GM18858 (cell line): ENCODE measurements at regions not wholly inside any gene's neighbourhood (a gene's known extent, or its start where the extent isn't known, plus 50 kb on each side); places are given as distances from the start of the nearest gene placed in this dataset.

Experiments used
- ATAC-seq: cut with Tn5 transposase; IDR thresholded peaks from one replicate; pipeline ENCODE4 v1.9.1; 2021; ENCODE audit not compliant: unreplicated experiment

DNA sequence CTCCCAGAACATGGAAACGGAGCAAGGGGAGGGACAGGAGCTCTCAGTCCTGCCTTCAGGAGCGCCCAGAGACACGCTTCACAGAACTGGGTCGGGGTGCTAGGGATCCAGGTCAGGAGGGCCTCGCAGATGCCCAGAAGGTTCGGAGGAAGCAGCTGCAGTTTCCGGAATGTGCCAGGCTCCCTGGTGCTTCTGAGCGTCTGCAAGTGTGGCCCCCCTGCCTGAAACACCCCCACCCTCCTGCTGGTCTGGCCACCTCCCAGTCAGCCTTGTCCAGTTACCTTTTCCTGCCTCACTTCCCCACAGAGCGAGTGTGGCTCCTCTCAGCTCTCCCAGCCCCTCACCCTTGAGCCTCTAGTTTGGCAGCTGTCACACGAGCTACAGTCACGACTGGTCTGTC lies 88.3 kb upstream of the TAF1B start:
- no peak for ATAC-seq

DNA sequence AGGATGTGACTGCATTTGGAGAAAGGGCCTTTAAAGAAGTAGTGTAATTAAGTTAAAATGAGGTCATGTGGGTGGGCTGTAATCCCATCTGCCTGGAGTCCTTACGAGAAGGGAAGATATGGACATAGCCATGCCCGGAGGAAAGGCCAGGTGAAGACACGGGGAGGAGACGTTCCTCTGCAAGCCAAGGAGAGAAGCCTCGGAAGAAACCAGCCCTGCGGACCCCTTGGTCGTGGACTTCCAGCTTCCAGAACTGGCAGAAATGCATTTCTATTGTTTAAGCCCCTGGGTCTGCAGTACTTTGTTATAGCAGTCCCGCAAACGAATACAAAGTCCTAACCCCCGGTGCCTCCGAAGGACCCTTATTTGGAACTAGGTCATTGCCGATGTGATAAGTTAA lies 87.6 kb upstream of the TAF1B start:
- no peak for ATAC-seq

GRCh38 chr2:9756692-9757250 lies 86.5 kb upstream of the TAF1B start:
- no peak for ATAC-seq

DNA sequence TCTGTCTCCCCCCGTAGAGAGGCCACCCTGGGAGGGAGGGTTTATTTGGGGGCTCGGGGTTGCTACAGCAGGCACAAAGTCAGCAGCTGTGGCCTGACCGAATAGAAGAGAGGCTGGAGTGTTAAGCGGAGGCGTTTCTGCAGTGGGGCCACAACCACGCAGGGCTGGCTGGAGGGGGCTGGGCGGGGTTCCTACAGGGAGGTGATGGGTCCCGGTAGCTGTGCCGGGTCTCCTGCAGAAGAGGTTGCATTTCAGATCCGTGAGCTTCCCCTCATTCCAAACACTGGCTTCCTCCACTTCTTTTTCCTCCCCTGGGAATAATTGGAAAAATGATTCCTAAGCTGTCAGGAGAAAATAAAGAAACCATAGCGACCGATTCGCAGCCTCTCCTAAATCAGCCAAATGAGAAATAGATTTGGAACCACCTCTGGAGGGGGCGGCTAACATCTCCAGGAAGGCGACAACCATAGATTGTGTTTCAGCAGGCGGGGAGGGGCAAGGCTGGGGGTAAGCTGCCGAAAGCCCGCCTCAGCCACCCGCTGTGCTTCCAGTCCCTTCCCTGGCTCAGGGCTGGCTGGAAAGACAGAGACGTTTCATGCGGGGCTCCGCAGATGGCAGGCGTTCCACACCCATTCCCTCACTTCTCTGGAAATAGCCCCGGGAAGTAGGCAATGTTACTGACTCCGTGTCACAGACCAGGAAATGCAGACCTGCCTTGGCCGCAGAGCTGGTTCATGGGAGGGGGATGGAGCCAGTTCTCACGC lies 85.6 kb upstream of the TAF1B start:
- no peak for ATAC-seq

DNA sequence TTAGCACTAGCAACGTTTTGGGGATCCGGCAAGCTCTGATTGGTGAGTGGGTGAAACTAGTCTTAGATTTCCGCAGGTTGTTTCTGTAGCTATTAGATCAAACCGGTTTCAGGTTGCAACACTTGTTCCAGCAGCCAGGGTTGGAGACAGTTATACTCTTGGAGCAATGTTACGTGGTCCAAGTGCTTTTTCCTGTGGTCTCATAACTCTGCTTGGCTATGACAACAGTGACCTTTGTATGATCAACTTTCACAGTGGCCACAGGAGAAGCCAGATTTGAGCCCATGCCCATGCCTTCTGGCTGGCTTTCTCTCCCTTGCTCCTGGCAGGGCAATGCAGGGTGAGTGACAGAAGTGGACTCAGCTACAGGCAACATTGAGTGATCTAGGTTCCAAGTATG lies 84.5 kb upstream of the TAF1B start:
- no peak for ATAC-seq

DNA sequence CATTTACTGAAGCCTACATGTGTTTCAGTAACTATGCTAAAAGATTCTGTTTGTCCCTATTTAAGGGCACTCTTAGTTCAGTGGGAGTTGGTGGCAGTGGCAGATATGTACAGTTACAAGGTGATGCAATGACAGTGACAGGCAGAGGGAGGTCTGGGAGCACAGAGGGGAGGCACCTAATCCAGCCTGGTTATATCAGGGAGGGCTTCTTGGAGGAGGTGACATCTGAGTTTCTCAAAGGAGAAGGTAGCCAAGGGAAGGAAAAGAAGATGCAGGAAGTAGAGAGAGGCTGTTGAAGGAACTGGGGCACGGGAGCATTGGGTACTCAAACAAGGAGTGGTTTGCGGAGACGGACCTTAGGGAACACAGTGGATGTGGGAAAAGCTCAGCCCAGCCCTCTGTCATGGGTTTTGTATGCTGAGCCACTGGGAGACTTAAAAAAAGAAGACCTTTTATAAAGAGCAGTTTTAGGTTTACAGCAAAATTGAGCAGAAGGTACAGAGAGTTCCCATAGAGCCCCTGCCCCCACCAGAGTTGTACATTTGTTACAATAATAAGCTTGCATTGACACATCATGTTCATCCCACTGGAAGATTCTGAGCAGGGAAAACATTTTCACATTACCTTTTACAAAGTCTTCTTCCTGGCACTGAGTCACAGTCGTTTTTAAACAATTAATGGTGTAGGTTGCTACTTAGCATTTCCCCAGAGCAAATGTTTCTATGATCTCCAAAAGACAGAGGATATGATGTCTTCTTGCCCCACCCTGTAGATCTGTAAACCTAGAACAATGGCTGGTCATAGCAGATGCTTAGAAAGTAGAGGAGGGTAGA lies 83.0 kb upstream of the TAF1B start:
- ATAC-seq: no peak

DNA sequence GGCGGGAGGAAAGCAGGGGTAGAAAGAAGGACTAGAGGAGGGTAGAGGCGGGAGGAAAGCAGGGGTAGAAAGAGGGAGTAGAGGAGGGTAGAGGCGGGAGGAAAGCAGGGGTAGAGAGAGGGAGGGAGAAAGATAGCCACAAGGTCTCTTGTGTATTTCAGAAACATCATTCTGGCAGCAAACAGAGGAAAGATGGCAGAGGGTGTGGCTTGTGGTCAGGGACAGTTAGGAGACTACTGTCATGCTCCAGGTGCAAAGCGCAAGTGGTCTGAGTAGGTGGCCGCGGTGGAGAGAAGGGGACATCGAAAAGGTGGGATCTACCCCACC lies 82.4 kb upstream of the TAF1B start:
- no peak for ATAC-seq

DNA sequence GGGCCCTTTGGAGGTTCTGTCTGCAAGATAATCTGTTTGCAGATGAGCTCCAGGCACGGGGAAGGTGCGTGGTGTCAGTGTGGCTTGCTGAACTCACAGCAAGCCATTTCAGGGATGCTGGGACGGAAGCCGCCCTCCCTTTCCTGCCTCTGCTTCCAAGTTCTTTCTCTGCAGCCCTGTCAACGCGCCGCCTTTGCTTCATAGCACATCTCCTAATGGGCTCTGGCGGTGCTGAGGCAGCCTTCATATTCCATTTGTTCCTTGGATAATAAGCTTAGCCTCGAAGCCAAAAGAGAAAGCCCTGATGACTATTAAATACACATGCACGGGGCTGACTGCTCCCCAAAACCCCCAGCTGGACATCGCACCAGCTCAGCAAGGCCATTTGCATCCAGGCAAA lies 81.7 kb upstream of the TAF1B start:
- no peak for ATAC-seq

- ATAC-seq: no peak
These were observed 81.1 kb upstream of the TAF1B start for GRCh38 chr2:9762164-9762563.

- ATAC-seq: no peak
These were observed 80.3 kb upstream of the TAF1B start for GRCh38 chr2:9762941-9763340.

- no peak for ATAC-seq
These were observed 79.7 kb upstream of the TAF1B start for GRCh38 chr2:9763356-9764152.

- ATAC-seq: no peak
These were observed 79.0 kb upstream of the TAF1B start for GRCh38 chr2:9764153-9764778.

DNA sequence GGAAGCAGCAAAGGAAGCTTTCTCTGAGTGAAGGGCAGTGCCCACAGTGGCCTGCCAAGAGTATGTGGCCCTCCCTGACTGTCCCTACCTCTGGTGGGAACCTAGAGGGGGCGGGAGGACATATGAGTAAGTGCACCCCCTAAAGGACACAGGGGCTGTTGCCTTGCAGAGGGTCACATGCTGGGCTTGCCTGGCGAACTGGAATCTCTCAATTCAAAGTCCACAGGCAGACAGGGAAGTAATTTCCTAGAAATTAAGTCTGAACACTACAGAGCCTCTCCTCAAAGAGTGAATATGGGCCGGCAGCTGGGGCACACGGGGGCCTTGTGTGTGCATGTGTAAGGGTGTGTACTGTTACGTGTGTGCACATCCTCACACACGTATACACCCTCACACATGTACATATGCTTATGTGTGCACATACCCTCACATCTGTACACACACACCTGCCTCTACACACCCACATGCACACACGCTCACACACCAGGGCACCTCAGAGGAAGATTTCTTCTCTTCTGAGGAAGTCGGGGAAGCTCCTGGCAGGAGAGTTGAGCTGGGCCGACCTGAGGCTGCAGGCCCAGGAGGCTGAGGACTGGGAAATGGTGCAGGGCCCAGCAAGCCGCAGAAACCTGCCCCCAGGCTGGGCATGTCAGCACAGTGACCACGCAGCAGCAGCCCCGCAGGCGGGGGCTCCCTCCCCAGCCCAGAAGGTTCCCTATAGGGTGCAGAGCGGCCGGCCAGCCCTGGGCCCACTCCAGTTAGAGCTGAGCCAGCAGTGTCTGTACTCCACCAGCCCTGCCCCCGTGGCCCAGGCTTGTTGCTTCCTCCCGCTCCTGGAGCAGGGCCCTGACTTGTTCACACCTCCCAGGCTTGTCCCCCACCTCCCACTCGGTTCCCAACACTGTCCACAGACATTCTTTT lies 77.4 kb upstream of the TAF1B start:
- no peak for ATAC-seq

GRCh38 chr2:9767656-9768281 lies 75.5 kb upstream of the TAF1B start:
- ATAC-seq: no peak

GRCh38 chr2:9768388-9768787 lies 74.9 kb upstream of the TAF1B start:
- ATAC-seq: no peak

- no peak for ATAC-seq
These were observed 73.9 kb upstream of the TAF1B start for GRCh38 chr2:9769171-9770005.

DNA sequence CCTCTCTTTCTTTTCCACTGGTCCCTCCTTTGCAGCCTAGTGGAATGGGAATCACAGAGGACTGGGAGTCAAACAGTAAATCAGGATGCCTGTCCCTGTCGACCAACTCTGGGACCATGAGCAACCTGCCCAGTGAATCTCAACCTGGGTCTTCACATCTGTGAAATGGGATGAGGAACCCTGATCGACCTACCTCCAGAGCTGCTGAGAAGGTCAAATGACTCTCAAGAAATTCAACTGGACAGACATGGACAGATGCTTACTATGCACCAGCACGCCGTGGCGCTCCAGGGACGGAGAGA lies 73.3 kb upstream of the TAF1B start:
- ATAC-seq: no peak

- ATAC-seq: no peak
These were observed 72.8 kb upstream of the TAF1B start for GRCh38 chr2:9770308-9771100.
